Hindlimb muscle (tissue), 1 donor: ENCODE measurements at regions not wholly inside any gene's neighbourhood (a gene's known extent, or its start where the extent isn't known, plus 50 kb on each side); places are given as distances from the start of the nearest gene placed in this dataset.
A peak's percentile ranks its signal among the peaks of the same experiment; 100 is the strongest.
"Not testable (repeated sequence)": the region's sequence is repeated elsewhere in the genome, so short reads cannot be mapped to it uniquely, and the experiment has no call there.

Experiments
- DNase-seq: peaks from one replicate; pipeline ENCODE4 v3.0.0-alpha.2; 2013

DNA sequence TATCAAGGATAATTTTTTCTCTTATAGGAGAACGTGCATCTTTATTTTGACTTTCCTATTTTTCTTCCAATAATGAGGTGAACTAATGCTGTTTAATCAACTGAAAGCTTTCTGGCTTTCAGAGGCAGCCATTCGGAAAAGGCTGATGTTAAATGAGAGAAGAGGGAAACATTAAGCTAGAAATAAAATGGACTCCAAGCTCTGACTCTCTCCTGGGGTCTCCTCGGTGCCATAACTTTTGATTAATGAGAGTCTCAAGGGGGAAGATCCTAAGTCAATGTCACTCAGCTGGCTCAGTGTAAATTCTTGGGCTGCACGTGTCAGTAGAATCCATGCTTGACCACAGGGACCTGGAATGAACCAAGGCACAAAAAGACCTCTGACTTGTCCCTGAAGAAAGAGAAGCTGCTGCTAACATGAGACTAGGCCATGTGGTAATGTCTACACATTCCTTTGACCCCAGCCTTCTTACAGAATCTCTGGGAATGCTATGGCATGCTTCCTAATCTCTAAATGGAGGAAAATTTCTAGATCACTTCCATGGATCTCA is 152.2 kb upstream of the RFC3 start:
- no peak for DNase-seq

DNA sequence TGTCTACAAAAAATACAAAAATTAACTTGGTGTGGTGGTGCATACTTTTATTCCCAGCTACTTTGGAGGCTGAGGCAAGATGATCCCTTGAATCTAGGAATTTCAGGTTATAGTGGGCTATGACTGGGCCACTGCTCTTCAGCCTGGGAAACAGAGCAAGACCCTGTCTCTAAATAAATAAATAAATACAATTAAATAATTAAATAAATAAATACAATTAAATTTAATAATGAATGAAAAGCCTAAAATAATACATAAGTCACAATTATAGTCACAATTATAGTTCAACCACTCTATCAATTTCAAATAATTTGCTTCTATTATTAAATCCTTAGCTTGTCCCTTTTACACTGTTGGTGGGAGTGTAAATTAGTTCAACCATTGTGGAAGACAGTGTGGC is 146.4 kb upstream of the RFC3 start:
- DNase-seq, result no peak

DNA sequence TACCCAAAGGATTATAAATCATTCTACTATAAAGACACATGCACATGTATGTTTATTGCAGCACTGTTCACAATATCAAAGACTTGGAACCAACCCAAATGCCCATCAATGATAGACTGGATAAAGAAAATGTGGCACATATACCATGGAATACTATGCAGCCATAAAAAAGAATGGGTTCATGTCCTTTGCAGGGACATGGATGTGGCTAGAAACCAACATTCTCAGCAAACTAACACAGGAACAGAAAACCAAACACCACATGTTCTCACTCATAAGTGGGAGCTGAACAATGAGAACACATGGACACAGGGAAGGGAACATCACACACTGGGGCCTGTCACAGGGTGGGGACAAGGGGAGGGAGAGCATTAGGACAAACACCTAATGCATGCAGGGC is 145.9 kb upstream of the RFC3 start:
- not testable (repeated sequence) for DNase-seq

DNA sequence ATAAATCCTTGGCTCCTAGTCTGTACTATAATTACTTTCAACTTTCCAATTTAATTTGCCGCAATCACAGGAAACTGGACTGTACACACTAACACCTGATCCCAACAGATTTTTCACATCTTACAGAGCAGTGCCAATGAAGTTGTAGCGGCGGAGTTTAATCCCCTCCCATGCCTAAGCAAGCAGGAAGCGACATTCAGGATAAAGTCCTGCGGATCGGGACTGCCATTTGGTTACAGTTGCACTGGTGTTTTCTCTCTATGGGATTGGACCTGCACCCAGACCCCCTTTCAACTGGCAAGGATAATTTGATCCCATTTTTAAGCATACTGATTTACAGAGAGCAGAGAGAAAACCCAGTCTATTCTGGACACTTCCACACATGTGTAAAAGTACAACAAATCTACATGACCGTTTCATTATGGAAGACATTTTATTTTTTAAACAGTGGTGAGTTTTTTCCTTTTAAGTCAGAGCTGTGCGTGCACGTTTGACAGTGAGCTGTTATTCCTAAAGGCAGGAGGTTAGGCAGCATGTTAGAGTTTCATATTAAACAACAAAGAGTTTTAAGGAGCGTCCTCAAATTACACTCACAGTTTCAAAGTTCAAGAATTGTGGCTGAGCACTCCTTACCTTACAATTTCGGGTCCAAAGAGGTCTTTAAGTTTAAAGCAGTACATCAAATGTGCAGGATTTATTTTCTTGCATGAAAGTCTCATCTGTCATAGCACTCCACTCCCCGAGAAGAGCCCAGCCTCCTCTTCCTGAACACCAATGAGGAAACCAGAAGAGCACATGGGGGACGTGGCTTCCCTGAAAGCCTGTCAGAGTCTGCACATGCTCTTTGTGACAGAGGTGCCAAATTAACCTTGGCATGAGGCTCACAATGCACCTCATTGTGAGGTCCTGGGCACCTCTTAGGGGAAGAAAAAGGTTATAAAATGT is 141.6 kb upstream of the RFC3 start:
- peak; percentile 49 for DNase-seq

DNA sequence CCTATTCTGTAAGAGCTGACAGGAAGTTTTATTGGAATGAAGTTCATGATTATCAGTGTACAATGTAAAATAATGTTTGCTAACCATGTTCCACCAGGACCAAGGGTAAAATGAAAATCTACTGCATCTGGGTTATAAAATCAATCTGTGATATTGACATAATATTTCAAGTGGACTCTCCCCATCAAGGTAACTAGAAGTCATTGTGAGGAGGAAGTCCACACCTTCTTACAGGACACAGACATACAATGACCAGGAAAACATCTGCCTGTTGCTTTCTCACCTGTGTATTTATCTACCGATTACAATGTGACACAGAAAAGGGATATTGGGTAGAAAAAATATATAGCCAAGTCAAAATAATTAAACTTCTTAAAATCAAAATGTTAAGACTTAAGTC is 140.7 kb upstream of the RFC3 start:
- DNase-seq, result no peak

DNA sequence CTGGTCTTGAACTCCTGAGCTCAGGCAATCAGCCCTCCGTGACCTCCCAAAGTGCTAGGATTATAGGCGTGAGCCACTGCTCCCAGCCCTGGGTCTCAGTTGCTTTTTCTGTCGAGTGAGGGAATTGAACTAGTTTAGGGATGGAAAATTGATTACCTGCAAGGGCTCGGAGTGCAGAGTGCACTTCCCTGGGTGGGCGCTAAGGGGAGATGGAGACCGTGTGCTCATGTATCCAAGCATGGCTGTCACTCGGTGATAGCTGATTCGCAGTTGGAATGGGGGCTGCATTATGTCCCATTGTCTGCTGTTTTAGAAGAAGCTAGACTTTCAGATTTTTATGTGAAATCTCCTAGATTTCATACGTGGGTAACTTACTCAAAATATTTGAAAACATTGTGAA is 139.9 kb upstream of the RFC3 start:
- DNase-seq, result no peak

DNA sequence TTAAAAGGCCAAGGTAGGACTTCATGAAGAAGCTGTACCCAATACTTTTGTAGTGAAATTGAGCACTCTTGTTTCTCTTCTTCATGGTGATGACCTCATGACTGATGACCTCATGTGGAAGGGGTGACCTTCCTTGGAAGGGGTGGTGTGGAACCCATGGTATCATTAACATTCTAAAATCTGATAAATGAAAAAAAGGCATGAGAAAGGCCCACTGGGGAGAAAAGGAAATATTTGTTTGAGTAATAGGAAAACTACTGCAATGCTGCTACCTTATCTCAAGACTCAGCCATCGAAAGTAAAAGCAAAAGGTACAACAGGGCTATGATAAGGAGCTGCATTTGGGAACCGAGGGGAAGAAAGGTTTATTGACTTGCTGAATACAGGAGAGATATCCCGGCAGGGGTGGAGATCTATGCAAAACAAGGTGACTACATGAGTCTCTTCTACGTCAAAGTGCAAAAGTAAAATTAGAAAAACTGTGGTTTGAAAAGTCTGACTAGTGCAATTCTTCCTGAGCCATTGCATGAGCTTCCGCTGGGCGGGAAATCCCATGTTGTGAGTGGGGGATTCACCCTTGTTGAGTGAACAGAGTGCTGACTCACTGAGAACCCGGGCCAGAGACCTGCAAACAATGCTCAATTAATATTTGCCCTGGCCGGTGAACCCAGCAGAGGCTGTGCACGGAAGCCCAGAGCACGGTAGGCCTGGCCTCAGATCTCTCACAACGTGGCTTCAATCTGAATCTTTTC is 138.9 kb upstream of the RFC3 start:
- no peak for DNase-seq

DNA sequence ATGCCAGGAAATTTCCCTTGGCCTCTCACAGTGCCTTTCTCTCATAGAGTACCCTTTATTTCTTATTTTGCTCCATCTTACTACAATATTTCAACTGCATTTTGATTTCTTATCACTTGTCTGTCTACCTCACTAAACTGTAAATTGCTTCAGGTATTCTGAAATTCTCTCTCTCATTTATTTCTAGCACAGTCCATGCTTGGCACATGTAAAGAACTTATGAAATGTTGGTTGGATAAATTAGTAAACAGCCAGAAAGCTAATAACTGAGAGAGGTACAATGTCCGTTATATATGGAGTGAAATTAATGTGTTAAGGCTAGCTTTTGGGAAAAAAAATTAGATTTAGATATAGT is 138.3 kb upstream of the RFC3 start:
- DNase-seq, result no peak

DNA sequence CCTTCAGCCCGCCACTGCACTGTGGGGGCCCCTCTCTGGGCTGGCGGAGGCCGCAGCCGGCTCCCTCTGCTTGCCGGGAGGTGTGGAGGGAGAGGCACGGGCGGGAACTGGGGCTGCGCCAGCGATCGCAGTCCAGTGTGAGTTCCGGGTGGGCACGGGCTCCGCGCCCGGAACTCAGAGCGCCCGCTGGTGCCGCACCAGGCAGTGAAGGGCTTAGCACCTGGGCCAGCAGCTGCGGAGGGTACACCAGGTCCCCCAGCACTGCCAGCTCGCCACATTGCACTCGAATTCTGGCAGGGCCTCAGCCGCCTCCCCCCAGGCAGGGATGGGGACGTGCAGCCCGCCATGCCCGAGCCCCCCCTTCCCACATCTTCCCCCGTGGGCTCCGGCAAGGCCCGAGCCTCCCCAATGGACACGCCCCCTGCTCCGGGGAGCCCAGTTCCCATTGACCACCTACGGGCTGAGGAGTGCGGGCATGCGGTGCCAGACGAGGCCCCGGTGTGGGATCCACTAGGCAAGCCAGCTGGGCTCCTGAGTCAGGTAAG is 135.9 kb upstream of the RFC3 start:
- DNase-seq, result no peak

DNA sequence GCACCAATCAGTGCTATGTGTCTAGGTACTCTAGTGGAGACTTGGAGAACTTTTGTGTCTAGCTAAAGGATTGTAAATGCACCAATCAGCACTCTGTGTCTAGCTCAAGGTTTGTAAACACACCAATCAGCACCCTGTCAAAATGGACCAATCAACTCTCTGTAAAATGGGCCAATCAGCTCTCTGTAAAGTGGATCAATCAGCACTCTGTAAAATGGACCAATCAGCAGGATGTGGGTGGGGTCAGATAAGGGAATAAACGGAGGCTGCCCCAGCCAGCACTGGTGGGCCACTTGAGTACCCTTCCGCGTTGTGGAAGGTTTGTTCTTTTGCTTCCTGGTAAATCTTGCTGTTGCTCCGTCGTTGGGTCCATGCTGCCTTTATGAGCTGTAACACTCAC is 135.3 kb upstream of the RFC3 start:
- not testable (repeated sequence) for DNase-seq

DNA sequence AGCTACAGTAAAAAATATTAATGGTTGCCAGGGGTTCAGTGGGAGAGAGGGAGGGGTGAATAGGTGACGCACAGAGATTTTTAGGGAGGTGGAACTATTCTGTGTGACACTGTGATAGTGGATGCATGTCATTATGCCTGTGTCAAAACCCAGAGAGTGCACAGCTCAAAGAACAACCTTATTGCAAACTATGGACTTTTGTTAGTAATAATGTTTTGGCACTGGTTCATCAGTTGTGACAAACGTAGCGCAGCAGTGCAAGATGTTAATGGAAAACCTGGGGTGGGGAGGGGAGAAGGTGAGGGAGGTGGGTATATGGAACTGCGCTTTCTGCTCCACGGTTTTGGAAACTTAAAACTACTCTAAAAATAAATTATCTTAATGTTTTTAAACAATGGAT is 134.6 kb upstream of the RFC3 start:
- no peak for DNase-seq

DNA sequence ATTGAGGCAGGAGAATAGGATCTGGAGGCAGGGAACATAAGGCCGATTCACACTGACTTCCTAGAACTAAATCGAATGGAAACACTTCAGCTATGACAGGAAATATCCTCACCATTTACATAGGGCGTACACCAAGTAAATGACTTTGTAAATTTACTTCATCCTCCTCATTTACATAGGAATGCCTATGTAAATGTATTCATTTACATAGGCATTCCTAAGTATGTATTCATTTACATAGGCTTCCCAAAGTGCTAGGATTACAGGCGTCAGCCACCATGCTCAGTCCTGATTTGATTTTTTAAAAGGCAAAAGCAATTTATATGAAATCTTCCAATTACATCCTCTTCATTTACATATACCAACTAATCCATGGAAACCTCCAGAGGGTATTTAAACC is 133.1 kb upstream of the RFC3 start:
- DNase-seq, result no peak

DNA sequence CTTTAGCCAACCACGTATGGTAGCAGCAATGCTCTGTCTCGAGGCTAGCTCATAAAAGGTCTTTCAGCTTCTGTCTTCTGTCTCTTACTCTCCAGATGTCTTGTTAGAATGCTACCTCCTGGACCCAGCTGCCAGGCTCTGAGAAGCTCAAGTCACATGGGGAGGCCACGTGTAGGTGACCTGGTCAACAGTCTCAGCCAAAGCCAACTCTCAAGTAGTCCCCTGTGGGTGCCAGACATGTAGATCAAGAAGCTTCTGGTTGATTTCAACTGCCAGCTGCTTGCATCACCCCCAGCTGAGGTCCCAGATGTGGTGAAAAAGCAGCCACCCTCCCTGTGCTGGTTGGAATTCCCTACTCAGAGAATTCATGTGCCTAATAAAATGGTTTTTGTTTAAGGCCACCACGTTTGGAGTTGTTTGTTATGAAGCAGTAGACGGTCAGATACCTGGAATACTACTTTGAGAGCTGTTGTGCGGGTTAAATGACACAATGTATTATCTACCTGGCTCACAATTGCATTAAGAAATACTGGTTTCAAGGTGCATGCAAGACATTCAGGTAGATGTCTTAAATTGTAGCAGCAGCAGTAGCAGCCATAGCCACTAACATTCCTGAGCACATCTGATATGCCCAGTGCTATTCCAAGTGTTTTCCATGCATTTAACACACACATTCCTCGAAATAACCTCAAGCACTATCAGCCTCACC is 131.0 kb upstream of the RFC3 start:
- no peak for DNase-seq

DNA sequence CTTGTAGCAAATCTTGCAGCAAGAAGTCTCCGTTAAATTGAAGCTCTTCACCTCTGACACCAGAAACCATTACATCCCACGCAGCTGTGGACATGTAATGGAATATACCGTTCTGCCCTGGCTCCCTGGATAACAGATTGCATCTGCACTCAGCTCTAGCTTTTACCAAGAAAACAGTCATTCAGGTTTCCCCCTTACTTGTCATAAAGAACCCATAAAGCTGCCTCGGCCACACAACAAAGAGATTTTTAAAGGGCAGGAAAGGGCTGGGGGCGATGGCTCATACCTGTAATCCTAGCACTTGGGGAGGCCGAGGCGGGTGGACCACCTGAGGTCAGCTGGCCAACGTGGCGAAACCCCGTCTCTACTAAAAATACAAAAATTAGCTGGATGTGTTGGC is 127.6 kb upstream of the RFC3 start:
- no peak for DNase-seq

DNA sequence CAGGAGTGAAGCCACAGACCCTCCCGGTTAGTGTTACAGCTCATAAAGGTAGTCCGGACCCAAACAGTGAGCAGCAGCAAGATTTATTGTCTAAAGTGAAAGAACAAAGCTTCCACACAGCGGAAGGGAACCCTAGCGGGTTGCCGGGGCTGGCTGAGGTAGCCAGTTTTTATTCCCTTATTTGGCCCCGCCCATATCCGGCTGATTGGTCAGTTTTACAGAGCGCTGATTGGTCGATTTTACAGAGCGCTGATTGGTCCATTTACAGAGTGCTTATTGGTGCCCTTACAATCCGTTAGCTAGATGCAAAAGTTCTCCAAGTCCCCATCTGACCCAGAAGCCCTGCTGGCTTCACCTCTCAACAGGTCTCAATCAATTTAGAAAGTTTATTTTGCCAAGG is 126.0 kb upstream of the RFC3 start:
- no peak for DNase-seq

DNA sequence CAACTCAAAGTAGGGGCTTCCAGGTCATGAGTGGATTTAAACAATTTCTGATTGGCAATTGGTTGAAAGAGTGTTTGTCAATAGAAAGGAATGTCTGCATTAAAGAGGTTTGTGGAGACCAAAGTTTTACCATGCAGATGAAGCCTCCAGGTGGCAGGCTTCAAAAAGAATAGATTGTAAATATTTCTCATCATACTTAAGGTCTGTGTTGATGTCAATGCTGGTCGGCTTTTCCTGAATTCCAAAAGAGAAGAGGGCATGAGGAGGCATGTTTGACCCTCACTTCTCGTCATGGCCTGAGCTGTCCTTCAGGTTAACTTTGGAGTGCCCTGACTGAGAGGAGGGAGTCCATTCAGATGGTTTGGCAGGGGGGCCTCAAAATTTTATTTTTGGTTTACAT is 125.4 kb upstream of the RFC3 start:
- DNase-seq, result no peak

DNA sequence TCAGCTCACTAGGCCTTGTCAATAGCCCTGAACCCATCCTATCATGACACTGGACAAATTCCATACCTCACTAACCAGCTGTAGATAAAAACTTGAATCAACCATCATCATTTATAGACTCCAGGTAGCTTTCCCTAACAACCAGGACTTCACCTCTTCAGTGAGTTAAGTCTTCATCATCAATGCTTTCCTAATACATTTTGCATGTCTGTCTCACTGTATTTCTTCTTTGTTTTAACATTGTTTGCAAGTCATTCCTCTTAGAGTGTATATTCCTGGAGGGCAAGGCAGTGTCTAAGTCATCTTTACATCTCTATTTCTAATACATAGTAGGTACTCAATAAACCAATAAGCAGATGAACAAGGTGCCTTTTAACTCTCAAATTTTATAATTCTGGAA is 123.4 kb upstream of the RFC3 start:
- DNase-seq, result no peak

DNA sequence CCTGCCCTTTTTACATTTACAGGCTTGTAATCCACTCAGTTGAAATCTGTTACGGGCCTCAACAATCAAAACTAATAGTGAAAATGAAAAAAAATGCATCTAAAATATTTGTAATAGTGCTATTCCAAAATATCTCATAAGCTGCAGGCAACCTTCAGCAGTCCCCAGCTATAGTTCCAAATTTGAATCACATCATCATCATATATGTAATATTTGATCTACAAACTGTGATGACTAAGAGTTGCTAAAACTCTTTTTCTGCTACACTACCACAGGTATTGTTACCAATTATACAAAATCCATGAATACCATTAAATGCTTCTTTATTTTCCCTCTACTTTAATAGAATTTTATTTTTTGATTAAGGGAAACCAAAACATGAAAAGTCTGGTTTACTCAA is 121.4 kb upstream of the RFC3 start:
- no peak for DNase-seq

DNA sequence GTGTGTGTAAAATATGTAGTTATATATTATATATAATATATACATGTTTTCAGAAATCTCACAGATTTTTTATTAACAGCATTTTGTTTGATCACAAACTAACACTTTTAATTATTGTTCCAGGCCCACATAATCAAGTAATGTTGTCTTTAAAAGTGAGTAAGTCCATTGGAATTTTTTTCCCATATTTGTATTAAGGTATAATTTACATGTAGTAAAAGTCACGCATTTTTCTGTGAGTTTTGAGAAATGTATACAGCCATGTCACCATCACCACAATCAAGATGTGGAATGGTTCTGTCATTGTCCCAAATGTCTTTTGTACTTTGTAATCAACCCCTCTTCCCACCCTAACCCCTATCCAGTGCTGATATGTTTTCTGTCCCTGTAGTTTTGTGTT is 120.0 kb upstream of the RFC3 start:
- no peak for DNase-seq

DNA sequence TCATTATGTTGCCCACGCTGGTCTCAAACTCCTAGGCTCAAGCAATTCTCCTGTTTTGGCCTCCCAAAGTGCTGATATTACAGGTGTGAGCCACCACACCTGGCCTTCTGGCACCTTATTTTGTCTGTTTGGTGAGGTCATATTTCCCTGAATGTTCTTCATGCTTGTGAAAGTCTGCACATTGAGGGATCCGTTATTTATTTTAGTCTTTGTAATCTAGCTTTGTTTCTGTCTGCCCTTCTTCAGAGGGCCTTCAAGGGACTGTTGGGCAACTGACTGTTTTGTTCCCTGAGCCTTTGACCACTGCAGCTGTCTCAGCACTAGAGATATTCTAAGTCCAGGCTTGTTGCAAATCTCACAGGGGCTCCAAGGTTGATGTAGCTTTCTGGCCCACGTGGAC is 110.5 kb upstream of the RFC3 start:
- no peak for DNase-seq

DNA sequence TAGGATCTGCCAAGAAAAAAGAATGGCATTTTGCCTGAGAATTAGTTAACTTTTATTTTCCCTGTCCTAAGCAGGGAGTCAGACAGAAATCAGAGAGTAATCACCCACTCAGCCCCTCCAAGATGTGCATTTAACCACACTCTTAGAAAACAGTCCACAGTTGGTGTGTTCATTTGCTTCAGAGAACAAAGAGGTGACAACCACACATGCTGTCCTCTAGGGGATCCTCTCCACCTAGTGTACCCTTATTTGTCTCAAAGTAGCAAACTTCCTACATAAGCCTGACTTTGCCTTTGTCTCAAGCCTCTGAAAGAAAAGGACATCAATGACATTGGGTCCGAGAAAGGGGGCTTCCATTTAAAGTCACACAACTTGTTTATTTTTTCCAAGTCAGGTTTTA is 107.0 kb upstream of the RFC3 start:
- no peak for DNase-seq

DNA sequence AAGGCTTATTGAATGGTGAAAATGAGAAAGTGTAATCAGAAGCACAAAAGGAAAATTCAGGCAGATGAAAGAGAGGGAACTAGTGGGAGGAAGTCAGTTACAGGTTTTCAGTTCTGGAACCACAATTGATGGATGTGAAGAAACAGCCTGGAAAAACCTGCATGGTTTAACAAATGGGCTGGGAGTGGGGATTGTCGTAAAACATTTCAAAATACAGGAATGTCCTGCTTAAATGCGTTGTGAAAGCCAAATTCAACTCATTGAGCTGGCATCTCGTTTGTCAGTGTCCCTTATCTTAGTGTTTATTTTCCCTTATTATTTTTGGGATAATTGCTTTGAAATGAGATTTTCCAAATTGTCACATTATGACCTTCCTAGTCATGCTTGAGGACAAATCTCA is 106.5 kb upstream of the RFC3 start:
- DNase-seq, result no peak

DNA sequence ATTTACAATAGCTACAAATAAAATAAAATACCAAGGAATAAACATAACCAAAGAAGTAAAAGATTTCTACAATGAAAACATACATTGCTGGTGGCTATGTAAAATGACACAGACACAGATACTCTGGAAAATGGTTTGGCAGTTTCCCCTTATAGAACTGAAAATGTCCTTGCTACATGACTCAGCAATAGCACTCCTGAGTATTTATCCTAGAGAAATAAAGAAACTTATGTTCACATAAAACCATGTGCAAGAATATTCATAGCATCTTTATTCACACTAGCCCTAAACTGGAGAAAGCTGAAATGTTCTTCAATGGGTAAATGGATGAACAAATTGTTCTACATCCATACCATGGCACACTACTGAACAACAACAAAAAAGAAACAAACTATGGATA is 100.2 kb upstream of the RFC3 start:
- DNase-seq, result no peak
